ENCODE measurements at regions not wholly inside any gene's neighbourhood (a gene's known extent, or its start where the extent isn't known, plus 50 kb on each side); places are given as distances from the start of the nearest gene placed in this dataset.

DNA sequence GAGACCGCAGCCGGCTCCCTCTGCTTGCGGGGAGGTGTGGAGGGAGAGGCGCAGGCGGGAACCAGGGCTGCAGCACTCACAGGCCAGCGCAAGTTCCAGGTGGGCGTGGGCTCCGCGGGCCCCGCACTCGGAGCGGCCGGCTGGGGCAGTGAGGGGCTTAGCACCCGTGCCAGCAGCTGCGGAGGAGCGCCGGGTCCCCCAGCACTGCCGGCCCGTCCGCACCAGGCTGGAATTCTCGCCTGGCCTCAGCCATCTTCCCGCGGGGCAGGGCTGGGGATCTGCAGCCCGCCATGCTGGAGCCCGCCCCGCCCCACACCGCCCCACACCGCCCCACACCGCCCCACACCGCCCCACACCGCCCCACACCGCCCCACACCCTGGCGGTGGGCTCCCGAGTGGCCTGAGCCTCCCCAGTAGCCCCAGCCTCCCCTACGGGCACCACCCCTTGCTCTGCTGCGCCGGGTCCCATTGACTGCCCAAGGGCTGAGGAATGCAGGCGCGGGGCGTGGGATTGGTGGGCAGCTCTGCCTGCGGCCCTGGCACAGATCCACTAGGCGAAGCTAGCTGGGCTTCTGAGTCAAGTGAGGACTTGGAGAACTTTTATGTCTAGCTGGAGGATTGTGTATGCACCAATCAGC is 123.9 kb upstream of the MGAT5 start:
- Histone ChIP-seq H3K27ac (ENCODE audit: low read depth in 1 of 3, low read length in 2 of 3) (no peak overlapping the region), H3K9me3 (ENCODE audit: control insufficient read depth in 2 of 2, insufficient read depth in 1 of 2, low read depth in 1 of 2, low read length in 1 of 2) (no peaks in the 10 kb centered on the region), H3K4me3 (ENCODE audit: low read depth in 1 of 3, low read length in 3 of 3) (no peak overlapping the region), H3K36me3 (ENCODE audit: control insufficient read depth in 3 of 3, insufficient read depth in 2 of 3, low read depth in 1 of 3, low read length in 3 of 3) (peaks cover 0 to 11% (median 0%) of the 10 kb centered on the region in 3 donors), H3K27me3 (ENCODE audit: control insufficient read depth in 3 of 3, insufficient read depth in 3 of 3, low read length in 3 of 3) (no peaks in the 10 kb centered on the region), H3K4me1 (ENCODE audit: control insufficient read depth in 3 of 3, insufficient read depth in 2 of 3, low read depth in 1 of 3, low read length in 2 of 3) (peaks cover 34 to 43% (median 36%) of the 10 kb centered on the region in 3 donors)
- FAIRE-seq (no peak), DNase-seq (no peak)
- WGBS, 3 donors, result 97 to 98% (median 98%) methylated on average over 33 to 42 of the region's 42 CpGs

DNA sequence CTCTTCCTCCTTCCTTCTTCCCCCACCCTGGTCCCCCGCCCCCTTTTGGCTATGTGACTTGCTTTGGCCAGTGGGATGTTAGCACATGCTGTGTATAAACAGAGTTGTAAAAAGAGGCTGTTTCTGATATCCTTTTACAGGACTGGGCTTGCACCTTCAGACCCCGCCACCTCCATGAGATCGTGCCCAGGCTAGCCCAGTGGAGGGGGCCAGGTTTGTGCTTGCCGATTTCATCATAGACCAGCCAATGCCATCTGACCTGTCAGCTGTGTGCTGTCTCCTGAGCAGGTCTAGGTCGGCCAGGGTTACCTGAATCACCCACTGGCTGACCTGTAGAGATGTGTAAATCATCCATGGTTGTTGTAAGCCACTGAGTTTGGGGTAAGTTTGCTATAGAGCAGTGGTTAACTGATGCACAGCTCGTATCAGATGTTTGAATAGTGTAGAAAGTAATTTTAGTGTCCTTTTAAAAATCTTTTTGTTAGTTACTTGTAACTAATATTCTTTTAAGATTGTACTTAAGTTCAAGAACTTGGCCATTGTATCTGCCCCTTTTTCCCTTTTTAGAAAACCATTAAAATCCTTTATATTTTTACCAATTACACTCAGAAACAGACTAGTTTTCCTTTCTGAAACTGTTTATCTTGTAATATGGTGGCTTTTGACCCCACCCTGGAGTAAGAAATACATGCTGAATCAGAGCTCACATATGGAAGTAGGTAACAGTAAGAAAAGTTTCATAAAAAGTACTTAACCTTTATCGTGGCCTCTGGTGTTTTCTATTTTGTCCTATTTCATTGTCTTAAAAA is 122.0 kb upstream of the MGAT5 start:
- 88 to 89% (median 88%) methylated on average over 7 of the region's 7 CpGs for WGBS, 3 donors
- no peak for FAIRE-seq
- peak overlapping the region; percentile 14 to 53 (median 30) for H3K27ac ChIP-seq (ENCODE audit: low read depth in 1 of 3, low read length in 2 of 3)

DNA sequence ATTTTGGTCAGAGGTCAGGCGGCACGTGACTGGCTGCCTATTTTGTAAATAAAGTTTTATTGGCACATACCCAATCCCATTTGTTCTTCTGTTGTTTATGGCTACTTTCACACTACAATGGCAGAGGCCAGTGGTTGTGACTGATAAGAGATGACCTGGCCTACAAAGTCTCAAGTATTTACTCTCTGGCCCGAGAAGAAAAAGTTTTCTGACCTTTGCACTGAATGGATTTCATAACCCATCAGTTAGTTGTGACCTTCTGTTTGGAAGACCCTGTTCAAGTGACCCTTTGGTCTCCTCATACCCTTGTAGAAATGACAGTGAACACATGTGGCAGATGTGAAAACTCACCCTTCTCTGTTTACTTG is 121.4 kb upstream of the MGAT5 start:
- H3K36me3 ChIP-seq (ENCODE audit: control insufficient read depth in 3 of 3, insufficient read depth in 2 of 3, low read depth in 1 of 3, low read length in 3 of 3), result peaks cover 0 to 9% (median 0%) of the 10 kb centered on the region in 3 donors
- H3K27ac ChIP-seq (ENCODE audit: low read depth in 1 of 3, low read length in 2 of 3), result peak overlapping the region in 2 of 3 donors; percentile 14 to 15
- H3K9me3 ChIP-seq (ENCODE audit: control insufficient read depth in 2 of 2, insufficient read depth in 1 of 2, low read depth in 1 of 2, low read length in 1 of 2), result no peaks in the 10 kb centered on the region
- no peak for FAIRE-seq
- no peaks in the 10 kb centered on the region for H3K27me3 ChIP-seq (ENCODE audit: control insufficient read depth in 3 of 3, insufficient read depth in 3 of 3, low read length in 3 of 3)
- no peak overlapping the region for H3K4me3 ChIP-seq (ENCODE audit: low read depth in 1 of 3, low read length in 3 of 3)
- peak in 1 of 2 donors; percentile 55 for DNase-seq
- H3K4me1 ChIP-seq (ENCODE audit: control insufficient read depth in 3 of 3, insufficient read depth in 2 of 3, low read depth in 1 of 3, low read length in 2 of 3), result peaks cover 26 to 32% (median 30%) of the 10 kb centered on the region in 3 donors
- 47 to 59% (median 54%) methylated on average over 3 of the region's 3 CpGs for WGBS, 3 donors

More for the DNA sequence above, 122.0 kb upstream of the MGAT5 start:
- no peak for DNase-seq
- Histone ChIP-seq H3K4me3 (ENCODE audit: low read depth in 1 of 3, low read length in 3 of 3) (no peak overlapping the region), H3K4me1 (ENCODE audit: control insufficient read depth in 3 of 3, insufficient read depth in 2 of 3, low read depth in 1 of 3, low read length in 2 of 3) (peaks cover 23 to 32% (median 31%) of the 10 kb centered on the region in 3 donors), H3K36me3 (ENCODE audit: control insufficient read depth in 3 of 3, insufficient read depth in 2 of 3, low read depth in 1 of 3, low read length in 3 of 3) (peaks cover 0 to 7% (median 0%) of the 10 kb centered on the region in 3 donors), H3K9me3 (ENCODE audit: control insufficient read depth in 2 of 2, insufficient read depth in 1 of 2, low read depth in 1 of 2, low read length in 1 of 2) (no peaks in the 10 kb centered on the region), H3K27me3 (ENCODE audit: control insufficient read depth in 3 of 3, insufficient read depth in 3 of 3, low read length in 3 of 3) (no peaks in the 10 kb centered on the region)

DNA sequence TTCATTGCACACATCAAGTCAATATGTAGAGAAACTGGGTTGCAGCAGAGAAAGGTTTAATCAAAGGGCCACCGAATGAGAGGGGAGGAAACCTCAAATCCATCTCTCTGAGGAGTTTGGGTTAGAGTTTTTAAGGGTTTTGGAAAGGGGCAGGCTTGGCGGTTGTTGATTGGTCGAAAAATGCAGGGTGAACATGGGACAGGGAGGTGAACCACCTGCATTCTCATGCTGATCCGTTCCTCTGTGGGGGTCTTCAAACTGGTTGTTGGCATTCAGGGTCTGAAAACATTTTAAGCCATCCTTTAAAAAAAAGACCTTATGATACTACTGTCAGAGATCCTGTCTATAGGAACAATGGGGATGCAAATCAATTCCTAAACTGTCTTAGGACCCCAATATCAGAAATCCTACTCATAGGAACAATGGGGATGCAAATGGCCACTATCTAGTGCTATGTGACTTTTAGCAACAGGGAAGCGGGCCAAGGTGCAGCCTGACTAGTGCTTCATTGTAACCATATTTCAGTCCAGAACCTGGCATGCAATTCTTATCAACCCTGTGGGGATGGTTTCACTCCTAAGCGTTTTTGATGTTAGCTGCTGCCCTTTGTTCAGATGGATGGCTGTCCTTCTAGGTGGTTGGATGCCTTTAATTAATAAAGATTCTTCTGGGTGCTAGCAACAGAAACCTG is 120.1 kb upstream of the MGAT5 start:
- H3K4me3 ChIP-seq (ENCODE audit: low read depth in 1 of 3, low read length in 3 of 3), result no peak overlapping the region
- no peaks in the 10 kb centered on the region for H3K9me3 ChIP-seq (ENCODE audit: control insufficient read depth in 2 of 2, insufficient read depth in 1 of 2, low read depth in 1 of 2, low read length in 1 of 2)
- H3K27me3 ChIP-seq (ENCODE audit: control insufficient read depth in 3 of 3, insufficient read depth in 3 of 3, low read length in 3 of 3), result no peaks in the 10 kb centered on the region
- H3K4me1 ChIP-seq (ENCODE audit: control insufficient read depth in 3 of 3, insufficient read depth in 2 of 3, low read depth in 1 of 3, low read length in 2 of 3), result peaks cover 26 to 31% (median 31%) of the 10 kb centered on the region in 3 donors
- peaks cover 0 to 9% (median 0%) of the 10 kb centered on the region in 3 donors for H3K36me3 ChIP-seq (ENCODE audit: control insufficient read depth in 3 of 3, insufficient read depth in 2 of 3, low read depth in 1 of 3, low read length in 3 of 3)
- peak overlapping the region in 1 of 3 donors; percentile 9 for H3K27ac ChIP-seq (ENCODE audit: low read depth in 1 of 3, low read length in 2 of 3)
- 59 to 82% (median 66%) methylated on average over 6 of the region's 6 CpGs for WGBS, 3 donors
- FAIRE-seq (no peak), DNase-seq (peak in 1 of 2 donors; percentile 57)

DNA sequence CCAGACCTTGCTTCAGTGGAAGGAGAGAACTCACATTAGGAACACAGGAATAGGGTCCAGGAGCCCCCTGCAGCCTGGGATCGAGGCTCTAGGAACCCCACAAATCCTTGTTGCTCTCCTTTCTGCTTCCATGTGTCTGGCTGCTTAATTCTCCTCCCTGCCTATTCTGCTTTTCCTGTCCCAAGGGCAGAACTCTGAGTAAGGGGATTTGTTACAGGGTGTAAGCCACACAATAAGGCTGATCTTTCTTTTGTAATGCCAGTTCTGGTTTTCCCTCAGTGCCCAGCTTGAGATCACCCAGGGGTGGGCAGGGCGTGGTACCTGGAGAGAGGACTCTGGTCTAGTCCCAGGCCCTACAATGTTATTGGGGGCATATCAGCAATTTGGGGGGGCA is 119.6 kb upstream of the MGAT5 start:
- no peak for DNase-seq
- Histone ChIP-seq H3K27me3 (ENCODE audit: control insufficient read depth in 3 of 3, insufficient read depth in 3 of 3, low read length in 3 of 3) (no peaks in the 10 kb centered on the region), H3K9me3 (ENCODE audit: control insufficient read depth in 2 of 2, insufficient read depth in 1 of 2, low read depth in 1 of 2, low read length in 1 of 2) (no peaks in the 10 kb centered on the region), H3K4me3 (ENCODE audit: low read depth in 1 of 3, low read length in 3 of 3) (no peak overlapping the region), H3K36me3 (ENCODE audit: control insufficient read depth in 3 of 3, insufficient read depth in 2 of 3, low read depth in 1 of 3, low read length in 3 of 3) (peaks cover 0 to 9% (median under 1%) of the 10 kb centered on the region in 3 donors), H3K27ac (ENCODE audit: low read depth in 1 of 3, low read length in 2 of 3) (peak overlapping the region in 1 of 3 donors; percentile 9), H3K4me1 (ENCODE audit: control insufficient read depth in 3 of 3, insufficient read depth in 2 of 3, low read depth in 1 of 3, low read length in 2 of 3) (peaks cover 28 to 35% (median 31%) of the 10 kb centered on the region in 3 donors)
- no peak for FAIRE-seq
- 61 to 87% (median 69%) methylated on average over 2 of the region's 2 CpGs for WGBS, 3 donors

DNA sequence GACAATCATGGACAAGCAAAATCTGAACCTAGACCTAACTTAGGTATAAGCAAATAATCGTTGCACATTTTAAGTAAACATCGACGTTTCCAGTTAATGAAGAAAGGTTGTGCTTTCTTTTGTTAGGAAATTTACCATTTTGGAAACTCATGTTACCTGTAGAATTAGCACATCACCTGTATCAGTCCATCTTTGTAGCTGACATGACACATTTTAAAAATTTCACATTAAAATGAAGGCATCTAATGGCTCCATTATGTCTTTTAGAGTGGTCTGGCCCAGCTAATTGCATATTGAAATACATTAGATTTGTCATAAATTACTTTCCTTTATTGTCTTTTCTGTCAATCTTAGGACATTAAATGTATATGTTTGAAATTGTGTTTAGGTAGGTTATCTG is 119.0 kb upstream of the MGAT5 start:
- no peak for FAIRE-seq
- H3K4me3 ChIP-seq (ENCODE audit: low read depth in 1 of 3, low read length in 3 of 3), result no peak overlapping the region
- peaks cover 0 to 12% (median 2%) of the 10 kb centered on the region in 3 donors for H3K36me3 ChIP-seq (ENCODE audit: control insufficient read depth in 3 of 3, insufficient read depth in 2 of 3, low read depth in 1 of 3, low read length in 3 of 3)
- no peaks in the 10 kb centered on the region for H3K27me3 ChIP-seq (ENCODE audit: control insufficient read depth in 3 of 3, insufficient read depth in 3 of 3, low read length in 3 of 3)
- 69 to 86% (median 73%) methylated on average over 3 of the region's 3 CpGs for WGBS, 3 donors
- H3K9me3 ChIP-seq (ENCODE audit: control insufficient read depth in 2 of 2, insufficient read depth in 1 of 2, low read depth in 1 of 2, low read length in 1 of 2), result no peaks in the 10 kb centered on the region
- no peak overlapping the region for H3K27ac ChIP-seq (ENCODE audit: low read depth in 1 of 3, low read length in 2 of 3)
- H3K4me1 ChIP-seq (ENCODE audit: control insufficient read depth in 3 of 3, insufficient read depth in 2 of 3, low read depth in 1 of 3, low read length in 2 of 3), result peaks cover 28 to 39% (median 36%) of the 10 kb centered on the region in 3 donors
- no peak for DNase-seq

DNA sequence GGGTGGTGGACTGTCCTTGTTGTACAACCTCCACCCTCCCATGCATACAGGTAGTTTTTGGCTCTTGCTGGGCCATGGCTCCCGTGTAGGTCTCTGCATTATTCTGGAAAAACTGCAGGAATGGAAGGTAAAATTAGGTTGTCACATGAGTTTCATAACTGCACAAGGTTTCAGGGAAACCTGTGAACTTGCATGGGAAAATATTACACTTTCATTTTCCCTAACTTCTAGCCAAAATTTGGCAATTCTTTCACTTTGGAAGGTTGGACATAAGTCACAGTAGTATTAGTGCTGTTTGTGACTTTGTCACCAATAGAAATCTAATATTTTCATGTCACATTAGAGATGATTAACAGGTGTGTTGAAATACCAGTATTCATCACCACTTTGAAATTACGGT is 118.1 kb upstream of the MGAT5 start:
- H3K9me3 ChIP-seq (ENCODE audit: control insufficient read depth in 2 of 2, insufficient read depth in 1 of 2, low read depth in 1 of 2, low read length in 1 of 2), result no peaks in the 10 kb centered on the region
- no peaks in the 10 kb centered on the region for H3K27me3 ChIP-seq (ENCODE audit: control insufficient read depth in 3 of 3, insufficient read depth in 3 of 3, low read length in 3 of 3)
- no peak overlapping the region for H3K27ac ChIP-seq (ENCODE audit: low read depth in 1 of 3, low read length in 2 of 3)
- FAIRE-seq (no peak), DNase-seq (no peak)
- peaks cover 0 to 16% (median 2%) of the 10 kb centered on the region in 3 donors for H3K36me3 ChIP-seq (ENCODE audit: control insufficient read depth in 3 of 3, insufficient read depth in 2 of 3, low read depth in 1 of 3, low read length in 3 of 3)
- no peak overlapping the region for H3K4me3 ChIP-seq (ENCODE audit: low read depth in 1 of 3, low read length in 3 of 3)
- H3K4me1 ChIP-seq (ENCODE audit: control insufficient read depth in 3 of 3, insufficient read depth in 2 of 3, low read depth in 1 of 3, low read length in 2 of 3), result peaks cover 31 to 46% (median 44%) of the 10 kb centered on the region in 3 donors
- WGBS, 3 donors, result 24 to 60% (median 34%) methylated on average over 2 of the region's 2 CpGs

DNA sequence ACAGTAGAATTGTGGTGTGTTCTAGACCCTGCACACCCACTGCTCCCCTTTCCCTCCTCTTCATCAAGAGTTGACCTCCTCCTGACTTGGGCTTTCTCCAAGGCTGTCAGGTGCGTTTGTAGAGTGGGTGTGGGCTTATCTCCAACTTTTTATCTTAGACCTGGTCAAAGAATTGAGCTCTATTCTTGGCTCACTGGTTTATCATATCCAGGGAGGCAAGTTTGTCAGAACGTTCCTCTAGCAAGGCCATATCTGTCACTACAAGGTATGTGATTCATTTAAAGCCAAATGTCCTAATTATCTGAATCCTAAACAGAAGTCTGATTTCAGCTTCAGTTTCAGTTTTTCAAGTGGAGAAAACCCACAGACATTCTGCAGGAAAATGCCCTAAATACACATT is 117.1 kb upstream of the MGAT5 start:
- Histone ChIP-seq H3K9me3 (ENCODE audit: control insufficient read depth in 2 of 2, insufficient read depth in 1 of 2, low read depth in 1 of 2, low read length in 1 of 2) (no peaks in the 10 kb centered on the region), H3K27ac (ENCODE audit: low read depth in 1 of 3, low read length in 2 of 3) (peak overlapping the region; percentile 29 to 88 (median 73)), H3K4me3 (ENCODE audit: low read depth in 1 of 3, low read length in 3 of 3) (peak overlapping the region in 1 of 3 donors; percentile 20), H3K27me3 (ENCODE audit: control insufficient read depth in 3 of 3, insufficient read depth in 3 of 3, low read length in 3 of 3) (no peaks in the 10 kb centered on the region), H3K36me3 (ENCODE audit: control insufficient read depth in 3 of 3, insufficient read depth in 2 of 3, low read depth in 1 of 3, low read length in 3 of 3) (peaks cover 0 to 10% (median 2%) of the 10 kb centered on the region in 3 donors), H3K4me1 (ENCODE audit: control insufficient read depth in 3 of 3, insufficient read depth in 2 of 3, low read depth in 1 of 3, low read length in 2 of 3) (peaks cover 36 to 46% (median 44%) of the 10 kb centered on the region in 3 donors)
- FAIRE-seq (no peak), DNase-seq (peak in 1 of 2 donors; percentile 74)
- WGBS, 3 donors, result 5 to 23% (median 10%) methylated on average over 2 of the region's 2 CpGs
